Fibroblast of lung (primary cell): ENCODE measurements at regions not wholly inside any gene's neighbourhood (a gene's known extent, or its start where the extent isn't known, plus 50 kb on each side); places are given as distances from the start of the nearest gene placed in this dataset.
"Not testable (repeated sequence)": the region's sequence is repeated elsewhere in the genome, so short reads cannot be mapped to it uniquely, and the experiment has no call there.

Experiments used
- DNase-seq, 2 donors: peaks; one replicate each; pipeline versions ENCODE4 v3.0.0 to v3.0.0-alpha.2; 2010; ENCODE audit warnings: low read depth in 2 of 2
- H2AFZ ChIP-seq: 2 replicates; pipeline ENCODE4 v1.5.1; 2012; ENCODE audit warnings: low read length, control low read depth, inconsistent platforms
- H3K27ac ChIP-seq: 2 replicates; pipeline ENCODE4 v1.5.1; 2011; ENCODE audit warnings: low read length, control low read depth; ENCODE audit not compliant: insufficient read depth
- H3K27me3 ChIP-seq: 2 replicates; pipeline ENCODE4 v1.5.1; 2011; ENCODE audit warnings: mild to moderate bottlenecking, low read length; ENCODE audit not compliant: control insufficient read depth, insufficient read depth
- H3K36me3 ChIP-seq: 2 replicates; pipeline ENCODE4 v1.5.1; 2011; ENCODE audit warnings: low read length; ENCODE audit not compliant: control insufficient read depth, insufficient read depth
- H3K4me1 ChIP-seq: 2 replicates; pipeline ENCODE4 v1.5.1; 2011; ENCODE audit warnings: low read length; ENCODE audit not compliant: control insufficient read depth, insufficient read depth; ENCODE audit errors: extremely low read depth
- H3K4me2 ChIP-seq: 2 replicates; pipeline ENCODE4 v1.5.1; 2011; ENCODE audit warnings: low read length, control low read depth; ENCODE audit not compliant: insufficient read depth; ENCODE audit errors: extremely low read depth
- H3K4me3 ChIP-seq, 4 experiments: fragments of 200-600 bp in 1 of 4; sonication (generic) in 1 of 4; replicated peaks in 1 of 4; 2 replicates each; pipeline ENCODE4 v1.5.1; 2011 to 2016; ENCODE audit warnings: low read length in 4 of 4, low read depth in 3 of 4, mild to moderate bottlenecking in 3 of 4, control low read depth in 2 of 4, inconsistent platforms in 1 of 4, mixed read lengths in 1 of 4; ENCODE audit not compliant: insufficient read depth in 1 of 4; ENCODE audit errors: control extremely low read depth in 1 of 4
- H3K79me2 ChIP-seq: 2 replicates; pipeline ENCODE4 v1.5.1; 2012; ENCODE audit warnings: mild to moderate bottlenecking, low read length, inconsistent platforms; ENCODE audit not compliant: control insufficient read depth, insufficient read depth
- H3K9ac ChIP-seq: 2 replicates; pipeline ENCODE4 v1.5.1; 2011; ENCODE audit warnings: mild to moderate bottlenecking, low read length, control low read depth; ENCODE audit not compliant: insufficient read depth
- H3K9me3 ChIP-seq: 2 replicates; pipeline ENCODE4 v1.5.1; 2012; ENCODE audit warnings: low read depth, low read length; ENCODE audit not compliant: control insufficient read depth, insufficient read depth
- H4K20me1 ChIP-seq: 2 replicates; pipeline ENCODE4 v1.5.1; 2011; ENCODE audit warnings: low read length; ENCODE audit not compliant: control insufficient read depth, insufficient read depth; ENCODE audit errors: extremely low read depth
- EZH2 ChIP-seq: IDR thresholded peaks from 2 replicates; pipeline ENCODE4 v1.5.1; 2012; ENCODE audit warnings: low read length, control low read depth, mild to moderate bottlenecking; ENCODE audit errors: missing control alignments
- TF ChIP-seq, protein P1 (sequence below), 2 donors: IDR thresholded peaks in 1 of 2; conservative IDR thresholded peaks in 1 of 2; 1 replicate in 1 of 2; 2 replicates in 1 of 2; pipeline ENCODE4 v1.5.1; 2011 to 2012; ENCODE audit warnings: low read length in 2 of 2, control low read depth in 1 of 2, inconsistent platforms in 1 of 2, low read depth in 1 of 2, mild to moderate bottlenecking in 1 of 2

- TF ChIP-seq EZH2 = no peak
- TF ChIP-seq, protein P1, sequence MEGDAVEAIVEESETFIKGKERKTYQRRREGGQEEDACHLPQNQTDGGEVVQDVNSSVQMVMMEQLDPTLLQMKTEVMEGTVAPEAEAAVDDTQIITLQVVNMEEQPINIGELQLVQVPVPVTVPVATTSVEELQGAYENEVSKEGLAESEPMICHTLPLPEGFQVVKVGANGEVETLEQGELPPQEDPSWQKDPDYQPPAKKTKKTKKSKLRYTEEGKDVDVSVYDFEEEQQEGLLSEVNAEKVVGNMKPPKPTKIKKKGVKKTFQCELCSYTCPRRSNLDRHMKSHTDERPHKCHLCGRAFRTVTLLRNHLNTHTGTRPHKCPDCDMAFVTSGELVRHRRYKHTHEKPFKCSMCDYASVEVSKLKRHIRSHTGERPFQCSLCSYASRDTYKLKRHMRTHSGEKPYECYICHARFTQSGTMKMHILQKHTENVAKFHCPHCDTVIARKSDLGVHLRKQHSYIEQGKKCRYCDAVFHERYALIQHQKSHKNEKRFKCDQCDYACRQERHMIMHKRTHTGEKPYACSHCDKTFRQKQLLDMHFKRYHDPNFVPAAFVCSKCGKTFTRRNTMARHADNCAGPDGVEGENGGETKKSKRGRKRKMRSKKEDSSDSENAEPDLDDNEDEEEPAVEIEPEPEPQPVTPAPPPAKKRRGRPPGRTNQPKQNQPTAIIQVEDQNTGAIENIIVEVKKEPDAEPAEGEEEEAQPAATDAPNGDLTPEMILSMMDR (conservative IDR thresholded peaks at IDR 0.05 in 1 of 2, IDR thresholded peaks at IDR 0.05 in 1 of 2; ENCODE audit: low read depth in 1 of 2, low read length in 2 of 2) = no peak
- no peaks in the 10 kb centered on the region for H3K4me1 ChIP-seq
- no peaks in the 10 kb centered on the region for H4K20me1 ChIP-seq
- no peak overlapping the region for H3K4me3 ChIP-seq
- H2AFZ ChIP-seq = no peak overlapping the region
- no peak overlapping the region for H3K27ac ChIP-seq
- no peak overlapping the region for H3K4me2 ChIP-seq
- H3K79me2 ChIP-seq = no peaks in the 10 kb centered on the region
- no peaks in the 10 kb centered on the region for H3K9me3 ChIP-seq
- no peaks in the 10 kb centered on the region for H3K27me3 ChIP-seq
- no peak overlapping the region for H3K9ac ChIP-seq
- no peak for DNase-seq
- no peaks in the 10 kb centered on the region for H3K36me3 ChIP-seq
Observed at GRCh38 chr18:14285053-14285452, 152.8 kb upstream of the ZNF519 start.

DNA sequence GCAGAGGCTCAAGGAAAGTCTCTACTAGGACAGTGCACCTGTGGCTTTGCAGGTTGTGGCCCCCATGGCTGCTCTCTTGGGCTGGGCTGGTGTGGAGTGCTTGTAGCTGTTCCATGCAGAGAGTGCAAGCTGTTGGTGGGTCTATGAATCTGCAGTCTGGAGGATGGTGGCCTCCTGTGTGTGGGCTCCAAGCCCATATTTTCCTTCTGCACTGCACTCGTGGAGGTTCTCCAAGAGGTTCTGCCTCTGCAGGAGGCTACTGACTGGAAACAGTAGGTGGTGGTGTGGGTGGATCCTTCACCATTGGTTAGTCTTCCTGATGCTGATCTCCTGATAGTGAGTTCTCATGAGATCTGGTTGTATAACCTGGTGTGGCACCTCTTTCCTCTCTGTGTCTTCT is 143.2 kb upstream of the ZNF519 start:
- not testable (repeated sequence) for H4K20me1 ChIP-seq, H3K4me2 ChIP-seq, H3K36me3 ChIP-seq, H3K27me3 ChIP-seq, H2AFZ ChIP-seq, DNase-seq, H3K27ac ChIP-seq, H3K4me3 ChIP-seq, H3K9ac ChIP-seq, H3K4me1 ChIP-seq, H3K79me2 ChIP-seq, H3K9me3 ChIP-seq

DNA sequence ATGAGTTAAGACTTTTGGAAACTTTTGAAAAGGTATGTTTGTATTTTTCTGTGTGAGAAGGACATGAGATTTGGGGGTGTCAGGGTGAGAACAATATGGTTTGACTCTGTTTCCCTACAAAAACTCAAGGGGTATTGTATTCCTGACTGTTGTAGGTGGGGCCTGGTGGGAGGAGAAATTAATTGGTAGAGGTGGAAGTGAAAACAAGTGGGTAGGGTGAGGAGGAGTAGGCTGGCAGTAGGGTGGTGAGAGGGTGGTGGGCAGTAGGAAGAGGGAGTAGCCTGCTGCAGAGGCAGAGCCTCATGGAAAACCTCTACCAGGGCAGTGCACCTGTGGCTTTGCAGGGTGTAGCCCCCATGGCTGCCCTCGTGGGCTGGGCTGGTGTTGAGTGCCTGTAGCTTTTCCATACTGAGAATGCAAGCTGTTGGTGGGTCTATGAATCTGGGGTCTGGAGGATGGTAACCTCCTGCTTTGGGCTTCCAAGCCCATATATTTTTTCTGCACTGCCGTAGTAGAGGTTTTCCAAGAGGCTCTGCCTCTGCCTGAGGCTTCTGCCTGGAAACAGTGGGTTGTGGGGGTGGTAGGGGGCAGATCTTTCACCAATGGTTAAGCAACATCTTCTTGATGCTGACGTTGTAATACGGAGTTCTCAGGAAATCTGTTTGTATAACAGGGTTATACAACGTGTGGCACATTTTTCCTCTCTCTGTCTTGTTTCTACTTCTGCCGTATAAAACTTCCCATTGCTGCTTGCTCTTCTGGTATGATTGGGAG is 133.6 kb upstream of the ZNF519 start:
- H3K27me3 ChIP-seq, H3K4me3 ChIP-seq, H4K20me1 ChIP-seq, H3K4me1 ChIP-seq, H3K79me2 ChIP-seq, H2AFZ ChIP-seq, H3K9me3 ChIP-seq, H3K36me3 ChIP-seq, H3K9ac ChIP-seq, H3K4me2 ChIP-seq, DNase-seq, H3K27ac ChIP-seq: not testable (repeated sequence)

GRCh38 chr18:14262786-14263185 is 130.6 kb upstream of the ZNF519 start:
- H3K36me3 ChIP-seq, H3K79me2 ChIP-seq, H3K9me3 ChIP-seq, H3K4me2 ChIP-seq, DNase-seq, H3K27ac ChIP-seq, H2AFZ ChIP-seq, H3K4me1 ChIP-seq, H3K4me3 ChIP-seq, H3K9ac ChIP-seq, H3K27me3 ChIP-seq, H4K20me1 ChIP-seq: not testable (repeated sequence)

DNA sequence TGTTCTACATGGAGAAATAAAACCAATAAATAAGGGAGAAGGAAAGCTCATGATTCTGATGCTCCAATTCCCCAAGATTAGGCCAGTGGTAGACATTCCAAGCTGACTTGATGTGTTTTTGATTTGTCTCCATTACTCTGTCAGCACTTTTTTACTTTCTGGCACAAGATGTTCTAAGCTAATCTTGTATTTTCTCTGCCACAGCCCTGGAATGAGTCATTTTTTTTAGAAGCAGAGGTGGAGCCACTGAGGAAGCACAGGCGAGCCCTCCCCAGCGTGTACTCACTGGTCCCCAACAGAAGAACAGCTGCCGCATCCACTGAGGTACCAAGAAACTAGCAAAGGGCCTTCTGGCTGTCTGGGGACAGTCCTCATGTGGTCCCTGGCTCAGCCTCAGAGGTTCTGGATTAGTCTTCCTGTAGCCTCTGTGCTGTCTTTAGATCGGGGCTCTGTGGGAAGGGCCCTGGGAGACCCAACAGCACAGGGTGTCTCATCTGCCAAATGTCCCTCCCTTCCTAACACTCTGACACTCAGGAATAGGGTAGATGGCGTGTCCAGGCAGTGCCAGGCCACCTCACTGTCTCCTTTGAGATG is 117.9 kb upstream of the ZNF519 start:
- not testable (repeated sequence) for H3K36me3 ChIP-seq, H3K9ac ChIP-seq, H3K4me2 ChIP-seq, H3K79me2 ChIP-seq, H3K4me3 ChIP-seq, H3K9me3 ChIP-seq, H4K20me1 ChIP-seq, H2AFZ ChIP-seq, H3K4me1 ChIP-seq, H3K27ac ChIP-seq, H3K27me3 ChIP-seq
- DNase-seq = peak in 1 of 2 donors; percentile 12

DNA sequence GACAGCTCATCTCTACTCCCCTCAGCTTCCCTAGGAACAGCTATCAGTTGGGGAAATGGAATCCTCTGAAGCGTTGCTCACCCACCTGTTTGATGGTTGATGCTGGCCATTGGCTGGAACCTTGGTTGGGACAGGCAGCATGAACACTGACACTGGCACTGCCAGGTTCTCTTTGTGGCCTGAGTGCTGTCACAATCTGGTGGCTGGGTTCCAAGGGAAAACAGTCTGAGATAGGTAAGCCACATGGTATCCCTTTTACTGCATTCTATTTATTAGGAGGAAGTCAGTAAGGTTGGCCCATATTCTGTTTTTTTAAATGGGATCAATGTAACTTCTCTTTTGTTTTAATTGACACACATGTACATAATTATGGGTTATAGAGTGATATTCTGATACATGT is 107.0 kb upstream of the ZNF519 start:
- not testable (repeated sequence) for H3K4me1 ChIP-seq, H3K36me3 ChIP-seq, H3K27me3 ChIP-seq, DNase-seq, H3K9ac ChIP-seq, H3K79me2 ChIP-seq, H2AFZ ChIP-seq, H3K4me3 ChIP-seq, H4K20me1 ChIP-seq, H3K4me2 ChIP-seq, H3K9me3 ChIP-seq, H3K27ac ChIP-seq
